Neural crest cell (in vitro differentiated cells): ENCODE measurements at regions not wholly inside any gene's neighbourhood (a gene's known extent, or its start where the extent isn't known, plus 50 kb on each side); places are given as distances from the start of the nearest gene placed in this dataset.

Experiments
- DNase-seq: peaks from one replicate; pipeline ENCODE4 v3.0.0; 2021; ENCODE audit warnings: low read depth, mixed read lengths, low spot score
- H3K27ac Mint-ChIP-seq: one replicate; pipeline ENCODE4 v1.8.0; 2021; ENCODE audit warnings: mild to moderate bottlenecking, mixed read lengths; ENCODE audit not compliant: unreplicated experiment
- H3K27me3 Mint-ChIP-seq: 2 replicates; pipeline ENCODE4 v1.8.0; 2021; ENCODE audit warnings: low read depth, mild to moderate bottlenecking, mixed read lengths
- H3K36me3 Mint-ChIP-seq: 2 replicates; pipeline ENCODE4 v1.8.0; 2021; ENCODE audit warnings: low read depth, mild to moderate bottlenecking, mixed read lengths
- H3K4me1 Mint-ChIP-seq: 2 replicates; pipeline ENCODE4 v1.8.0; 2021; ENCODE audit warnings: mixed read lengths
- H3K4me3 Mint-ChIP-seq: one replicate; pipeline ENCODE4 v1.8.0; 2021; ENCODE audit warnings: mild to moderate bottlenecking, mixed read lengths
- H3K9me3 Mint-ChIP-seq: 2 replicates; pipeline ENCODE4 v1.8.0; 2021; ENCODE audit warnings: mixed read lengths
- CTCF ChIP-seq: fragments of 200-600 bp; sonication (generic); conservative IDR thresholded peaks from 2 replicates; pipeline ENCODE4 v1.5.0; 2021; ENCODE audit warnings: antibody characterized with exemption, mild to moderate bottlenecking

- no peak for TF ChIP-seq CTCF
- Mint-ChIP-seq H3K9me3 (peaks cover 9% of the 10 kb centered on the region), H3K27me3 (no peaks in the 10 kb centered on the region), H3K36me3 (peaks cover 10% of the 10 kb centered on the region), H3K4me1 (peaks cover 12% of the 10 kb centered on the region), H3K27ac (no peak overlapping the region), H3K4me3 (no peak overlapping the region)
- DNase-seq = no peak
Observed at GRCh38 chr7:21374134-21374533, 53.7 kb upstream of the SP4 start.

- DNase-seq = no peak
- H3K4me3 Mint-ChIP-seq = no peak overlapping the region
- H3K36me3 Mint-ChIP-seq = peaks cover 10% of the 10 kb centered on the region
- no peak for TF ChIP-seq CTCF
- no peaks in the 10 kb centered on the region for H3K4me1 Mint-ChIP-seq
- no peaks in the 10 kb centered on the region for H3K27me3 Mint-ChIP-seq
- no peak overlapping the region for H3K27ac Mint-ChIP-seq
- peaks cover 9% of the 10 kb centered on the region for H3K9me3 Mint-ChIP-seq
Observed at GRCh38 chr7:21377545-21377944, 50.3 kb upstream of the SP4 start.
